ENCODE measurements at regions not wholly inside any gene's neighbourhood (a gene's known extent, or its start where the extent isn't known, plus 50 kb on each side); places are given as distances from the start of the nearest gene placed in this dataset.

DNA sequence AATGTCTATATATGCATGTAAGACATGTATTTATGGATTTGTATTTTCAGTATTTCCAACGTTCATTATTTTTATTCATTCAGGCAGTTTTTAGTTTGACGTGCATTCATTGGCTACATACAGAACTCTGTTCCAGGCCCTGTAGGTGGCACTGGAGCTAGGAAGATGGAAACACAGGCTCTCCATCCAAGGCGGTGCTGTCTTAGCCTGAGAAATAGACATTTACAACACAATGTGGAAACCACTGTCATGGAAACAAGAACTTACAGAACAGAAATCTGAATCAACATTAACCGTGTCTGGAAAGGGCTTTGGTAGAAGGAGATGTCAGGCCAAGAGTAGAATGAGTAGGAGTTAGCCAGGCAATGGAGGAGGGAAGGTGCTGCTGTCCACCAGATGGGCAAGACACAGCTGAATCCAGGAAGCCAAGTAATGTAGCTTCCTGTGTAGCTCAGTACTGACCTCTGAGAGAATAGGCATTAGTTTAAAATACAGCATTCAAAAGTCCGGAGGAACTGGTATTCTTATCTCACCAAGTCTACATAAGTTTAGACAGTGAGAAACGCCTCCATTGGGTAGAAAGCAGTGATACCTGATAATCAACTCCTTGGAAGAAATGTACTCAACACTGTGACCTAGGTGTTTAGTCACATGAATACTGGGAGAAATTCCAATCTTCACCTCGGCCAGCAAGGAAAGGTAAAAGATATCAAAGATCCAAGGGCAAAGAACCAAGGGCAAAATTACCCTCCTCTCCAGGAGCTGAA lies 388.6 kb upstream of the CDH6 start:
- no peak for TF ChIP-seq CTCF (IDR thresholded peaks at IDR 0.05)
- TF ChIP-seq, protein P1, sequence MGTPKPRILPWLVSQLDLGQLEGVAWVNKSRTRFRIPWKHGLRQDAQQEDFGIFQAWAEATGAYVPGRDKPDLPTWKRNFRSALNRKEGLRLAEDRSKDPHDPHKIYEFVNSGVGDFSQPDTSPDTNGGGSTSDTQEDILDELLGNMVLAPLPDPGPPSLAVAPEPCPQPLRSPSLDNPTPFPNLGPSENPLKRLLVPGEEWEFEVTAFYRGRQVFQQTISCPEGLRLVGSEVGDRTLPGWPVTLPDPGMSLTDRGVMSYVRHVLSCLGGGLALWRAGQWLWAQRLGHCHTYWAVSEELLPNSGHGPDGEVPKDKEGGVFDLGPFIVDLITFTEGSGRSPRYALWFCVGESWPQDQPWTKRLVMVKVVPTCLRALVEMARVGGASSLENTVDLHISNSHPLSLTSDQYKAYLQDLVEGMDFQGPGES (IDR thresholded peaks at IDR 0.05; ENCODE audit: low read depth, low read length), result no peak
- no peak for TF ChIP-seq TEAD4 (IDR thresholded peaks at IDR 0.05; ENCODE audit: borderline replicate concordance, insufficient read depth)

All from SK-N-SH (cell line).